SKM-1 treated with dmso at 0.1 percent for 144 hours (cell line): ENCODE measurements at regions not wholly inside any gene's neighbourhood (a gene's known extent, or its start where the extent isn't known, plus 50 kb on each side); places are given as distances from the start of the nearest gene placed in this dataset.
"Not testable (repeated sequence)": the region's sequence is repeated elsewhere in the genome, so short reads cannot be mapped to it uniquely, and the experiment has no call there.

Experiments used
- DNase-seq: peaks from one replicate; lab custom pipeline; 2025; ENCODE audit not compliant: unreplicated experiment; lab: John Stamatoyannopoulos, UW

DNA sequence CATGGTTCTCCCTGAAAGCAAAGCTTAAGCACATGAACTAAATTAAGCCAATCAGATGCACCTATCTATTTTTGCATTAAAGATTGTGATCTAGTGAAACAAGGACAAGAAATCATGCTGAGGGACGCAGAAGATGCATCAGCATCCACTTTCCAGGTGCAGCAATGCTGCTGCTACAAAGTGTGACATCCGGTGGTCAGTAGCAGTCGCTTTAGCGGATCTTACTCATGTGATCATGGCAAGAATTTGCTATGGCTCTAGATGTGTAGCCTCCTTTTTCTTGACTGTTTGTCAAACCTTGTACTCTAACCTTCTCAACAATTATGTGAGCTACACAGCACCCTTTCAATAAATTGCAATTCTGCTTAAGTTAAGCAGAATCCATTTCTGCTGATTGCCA is 126.8 kb upstream of the SMLR1 start:
- no peak for DNase-seq

DNA sequence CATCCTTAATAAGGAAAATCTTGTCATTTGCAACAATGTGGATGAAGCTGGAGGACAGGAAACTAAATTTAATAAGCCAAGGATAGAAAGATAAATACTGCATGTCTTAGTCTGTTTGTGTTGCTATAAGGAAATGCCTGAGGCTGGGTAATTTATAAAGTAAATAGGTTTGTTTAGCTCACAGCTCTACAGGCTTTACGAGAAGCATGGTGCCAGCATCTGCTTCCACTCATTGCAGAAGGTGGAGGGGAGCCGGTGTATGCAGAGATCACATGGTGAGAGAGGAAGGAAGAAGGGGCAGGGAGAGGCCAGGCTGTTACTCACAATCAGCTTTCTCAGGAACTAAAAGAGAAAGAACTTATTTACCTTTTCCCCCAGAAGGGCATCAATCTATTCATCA is 118.9 kb upstream of the SMLR1 start:
- no peak for DNase-seq

- not testable (repeated sequence) for DNase-seq
Measured at GRCh38 chr6:130711641-130712040, 115.6 kb upstream of the SMLR1 start.

- no peak for DNase-seq
Measured at GRCh38 chr6:130713144-130713543, 114.1 kb upstream of the SMLR1 start.

- no peak for DNase-seq
Measured at GRCh38 chr6:130715058-130715457, 112.1 kb upstream of the SMLR1 start.

DNA sequence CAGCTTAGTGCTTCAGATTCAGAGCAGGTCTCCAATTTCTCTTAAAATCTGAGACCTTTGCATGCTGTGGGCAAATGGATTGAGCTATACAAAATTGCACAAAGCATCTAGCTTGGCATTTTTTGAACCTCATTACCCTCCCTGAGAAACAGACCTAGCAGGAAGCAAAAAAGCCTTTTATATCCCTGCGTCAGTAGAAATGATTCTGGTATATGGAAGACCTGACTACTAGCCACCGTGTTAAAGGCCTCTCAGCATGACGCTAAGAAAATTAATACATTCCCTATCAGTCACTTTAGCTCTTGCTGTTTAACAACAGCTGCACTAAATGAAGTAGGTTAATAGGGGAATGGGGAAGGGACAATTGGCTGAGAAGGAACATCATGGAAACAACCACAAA is 110.7 kb upstream of the SMLR1 start:
- DNase-seq = no peak

- DNase-seq = no peak
Measured at GRCh38 chr6:130717657-130718056, 109.5 kb upstream of the SMLR1 start.

GRCh38 chr6:130720076-130720715 is 107.0 kb upstream of the SMLR1 start:
- DNase-seq = no peak

DNA sequence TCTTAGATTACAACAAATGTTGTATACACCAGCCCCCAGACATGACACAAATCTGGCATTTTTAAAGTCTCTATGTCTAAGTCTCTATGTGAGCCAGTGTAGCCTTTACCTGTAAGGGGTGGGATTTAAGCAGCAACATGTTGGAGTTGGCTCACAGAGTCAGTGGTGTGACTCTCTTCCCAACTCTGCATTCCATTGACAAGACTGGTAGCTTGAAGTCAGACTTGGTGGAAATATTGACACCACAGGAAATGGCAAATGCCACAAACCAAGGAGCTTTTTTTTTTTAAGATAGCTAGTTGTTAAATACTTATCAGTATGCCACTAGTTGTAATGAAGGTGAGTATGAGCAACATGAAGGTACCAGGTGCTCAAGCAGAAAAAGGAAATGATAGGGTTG is 103.1 kb upstream of the SMLR1 start:
- DNase-seq = no peak

DNA sequence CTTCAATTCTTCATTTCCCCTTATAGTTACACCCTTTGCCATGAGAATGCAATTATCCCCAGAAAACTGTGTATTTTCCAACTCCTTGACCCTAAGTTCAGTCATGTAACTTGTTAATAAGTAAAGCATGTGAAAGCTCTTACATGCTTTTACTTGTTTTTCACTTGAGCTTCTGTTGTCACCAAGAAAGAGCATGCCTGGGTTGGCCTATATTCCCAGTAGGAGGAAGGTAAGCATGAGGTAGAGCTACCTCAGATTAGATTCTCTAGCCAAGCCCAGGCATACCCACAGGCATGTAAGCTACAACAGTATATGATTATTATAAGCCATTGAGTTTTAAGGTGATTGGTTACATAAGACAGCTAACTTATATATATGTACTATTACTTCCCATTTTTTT is 101.7 kb upstream of the SMLR1 start:
- no peak for DNase-seq

GRCh38 chr6:130728064-130728463 is 99.1 kb upstream of the SMLR1 start:
- DNase-seq = not testable (repeated sequence)

GRCh38 chr6:130730600-130730999 is 96.6 kb upstream of the SMLR1 start:
- no peak for DNase-seq

DNA sequence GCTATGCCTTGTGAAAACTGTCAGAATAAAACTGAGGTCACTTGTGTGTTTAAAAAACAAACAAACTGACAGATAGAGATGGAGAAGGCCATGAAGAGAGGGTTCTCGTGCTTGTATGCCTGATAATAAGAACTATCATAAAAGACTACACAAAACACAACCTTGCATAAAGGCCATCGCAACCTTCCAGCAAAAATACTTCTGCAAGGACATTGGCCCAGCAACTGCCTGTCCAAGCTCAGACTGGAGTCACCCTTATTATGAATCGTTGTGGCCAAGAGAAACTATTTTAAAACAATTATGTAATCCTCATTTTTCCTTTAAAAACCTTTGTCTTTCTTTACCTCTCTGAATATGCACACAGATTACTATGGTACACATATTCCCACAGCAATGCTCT is 93.0 kb upstream of the SMLR1 start:
- no peak for DNase-seq

DNA sequence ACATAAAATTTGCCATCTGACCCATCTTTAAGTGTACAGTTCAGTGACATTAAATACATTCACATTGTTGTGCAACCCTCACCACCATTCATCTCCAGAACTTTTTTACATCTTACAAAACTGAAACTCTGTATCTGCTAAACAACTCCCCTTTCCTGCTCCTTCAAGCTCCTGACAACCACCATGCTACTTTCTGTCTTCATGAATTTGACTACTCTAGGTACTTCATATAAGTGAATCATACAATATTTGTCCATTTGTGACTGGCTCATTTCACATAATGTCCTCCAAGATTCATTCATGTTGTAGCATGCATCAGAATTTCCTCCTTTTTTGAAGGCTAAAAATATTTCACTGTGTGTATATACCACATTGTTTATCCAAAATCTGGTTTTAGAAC is 86.9 kb upstream of the SMLR1 start:
- no peak for DNase-seq

GRCh38 chr6:130742131-130742681 is 85.0 kb upstream of the SMLR1 start:
- DNase-seq = no peak

DNA sequence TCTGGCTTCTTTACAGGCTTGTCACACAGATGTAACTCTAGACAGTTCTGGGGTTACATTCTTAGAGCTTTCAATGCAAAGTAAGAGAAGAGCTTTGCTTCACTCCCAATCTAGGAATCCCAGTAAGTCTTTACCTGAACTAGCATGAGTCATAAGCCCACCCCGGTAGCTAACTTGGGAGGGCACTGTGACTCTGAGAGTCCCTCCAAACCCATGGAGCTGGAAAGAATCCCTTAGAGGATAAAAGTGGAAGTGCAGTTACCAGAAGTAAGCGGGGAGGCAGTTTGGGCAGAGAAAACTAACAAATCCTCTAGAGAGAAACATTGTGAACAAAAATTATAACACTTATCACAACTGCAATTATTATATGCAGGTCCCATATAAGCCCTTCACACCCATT is 84.0 kb upstream of the SMLR1 start:
- DNase-seq = no peak

DNA sequence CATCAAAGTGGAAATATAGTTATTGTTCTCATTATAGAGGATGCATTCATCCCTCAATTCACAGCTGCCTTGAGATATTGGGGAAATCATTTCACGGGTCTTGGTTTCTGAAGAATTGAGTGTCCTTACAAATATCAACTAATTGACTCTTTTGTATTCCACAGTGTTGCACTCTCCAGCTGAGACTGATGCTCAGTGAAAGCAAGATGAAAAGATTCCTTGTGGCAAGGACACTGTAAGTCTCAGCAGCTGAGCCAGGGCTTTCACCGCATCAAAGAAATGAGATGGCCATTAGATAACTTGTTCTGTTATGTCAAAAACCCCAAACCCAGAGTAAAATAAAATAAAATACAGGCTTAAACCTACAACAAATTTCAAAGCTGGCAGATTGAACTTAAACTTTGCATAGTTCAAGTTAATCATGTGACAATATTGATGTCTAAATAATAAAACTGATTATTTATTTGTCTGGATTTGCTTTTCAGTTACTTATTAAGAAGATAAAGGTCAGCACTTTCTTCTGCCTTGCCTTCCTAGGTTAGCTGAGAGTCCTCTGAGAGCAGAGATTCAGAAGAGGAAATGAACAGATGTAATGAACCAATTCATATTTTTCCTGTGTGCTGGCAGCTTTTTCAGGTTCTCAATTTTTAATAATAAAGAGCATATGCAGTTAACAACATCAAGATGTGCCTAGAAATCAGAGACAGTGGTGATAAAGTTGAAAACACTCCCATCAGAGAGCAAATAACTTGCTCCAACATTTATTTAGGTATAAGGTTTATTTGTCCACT is 82.4 kb upstream of the SMLR1 start:
- no peak for DNase-seq

DNA sequence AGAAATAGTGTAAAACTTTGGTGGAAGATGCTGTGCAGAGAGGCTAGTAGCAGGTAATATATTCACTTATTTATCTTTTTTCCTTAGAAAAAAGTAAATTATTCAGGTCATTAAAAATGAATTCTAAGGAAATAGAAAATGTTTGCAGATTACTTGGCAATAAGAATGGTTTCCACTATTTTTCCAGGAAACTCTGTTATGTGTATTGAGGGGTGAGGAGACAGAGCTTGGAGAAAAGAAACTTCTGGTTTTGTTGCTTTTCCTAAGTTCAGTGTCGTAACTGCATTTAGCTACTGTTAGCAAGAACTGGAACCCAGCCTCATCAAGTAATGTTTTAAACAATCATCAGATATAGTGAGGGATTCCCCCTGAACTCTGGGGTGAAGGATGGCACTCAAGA is 79.2 kb upstream of the SMLR1 start:
- no peak for DNase-seq

DNA sequence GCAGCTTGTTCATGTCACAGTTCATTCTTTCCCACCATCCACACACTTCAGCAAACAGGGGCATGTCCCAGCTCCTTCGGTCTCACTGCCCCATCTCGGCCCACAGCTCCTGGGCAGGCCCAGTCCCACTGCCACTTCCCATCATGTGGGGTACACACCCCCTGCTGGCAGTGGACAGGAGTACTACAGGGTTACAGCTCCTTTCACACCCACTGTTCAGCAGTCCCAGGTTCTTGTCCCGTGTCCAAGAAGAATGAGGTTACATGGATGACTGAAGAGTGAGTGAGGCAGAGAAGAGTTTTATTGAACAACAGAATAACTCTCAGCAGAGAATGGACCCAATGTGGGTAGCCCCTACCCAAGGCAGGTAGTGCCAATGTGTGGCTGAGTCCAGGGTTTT is 77.8 kb upstream of the SMLR1 start:
- DNase-seq = no peak

GRCh38 chr6:130752267-130752666 is 74.9 kb upstream of the SMLR1 start:
- DNase-seq = no peak

- no peak for DNase-seq
Measured at GRCh38 chr6:130754786-130755367, 72.3 kb upstream of the SMLR1 start.

- DNase-seq = no peak
Measured at GRCh38 chr6:130755368-130756034, 71.7 kb upstream of the SMLR1 start.
